Epithelial cell of esophagus (primary cell): ENCODE measurements at regions not wholly inside any gene's neighbourhood (a gene's known extent, or its start where the extent isn't known, plus 50 kb on each side); places are given as distances from the start of the nearest gene placed in this dataset.

Experiments used
- DNase-seq: peaks from one replicate; pipeline ENCODE4 v3.0.0; 2010; ENCODE audit warnings: low read depth
- H3K4me3 ChIP-seq: 2 replicates; pipeline ENCODE4 v1.5.1; 2011; ENCODE audit warnings: mild to moderate bottlenecking, low read length, control low read depth
- TF ChIP-seq, protein P1 (sequence below): IDR thresholded peaks from 2 replicates; pipeline ENCODE4 v1.5.1; 2011; ENCODE audit warnings: low read depth, mild to moderate bottlenecking, low read length, control low read depth, inconsistent platforms; ENCODE audit not compliant: insufficient read depth; ENCODE audit errors: missing control alignments

DNA sequence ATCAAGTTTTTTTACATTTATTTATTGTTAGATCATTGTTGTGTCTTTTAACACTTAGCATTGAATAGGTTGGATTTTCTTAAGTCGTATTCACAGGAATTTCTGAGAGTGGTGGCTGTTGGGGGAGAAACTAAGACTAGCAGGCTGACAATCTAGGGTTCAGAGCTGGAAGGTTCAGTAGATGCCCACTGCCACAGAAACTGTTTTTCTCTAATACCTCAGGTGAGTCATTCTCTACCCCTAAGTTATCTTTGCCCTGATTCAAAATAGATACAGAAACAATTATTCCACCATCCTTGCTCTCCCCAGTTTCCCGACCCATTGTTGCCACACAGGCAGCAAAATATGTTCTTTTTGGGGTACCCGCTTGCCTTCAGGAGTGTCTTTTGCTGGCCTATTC lies 870.8 kb upstream of the ID2 start:
- H3K4me3 ChIP-seq = no peak overlapping the region
- no peak for DNase-seq
- TF ChIP-seq, protein P1, sequence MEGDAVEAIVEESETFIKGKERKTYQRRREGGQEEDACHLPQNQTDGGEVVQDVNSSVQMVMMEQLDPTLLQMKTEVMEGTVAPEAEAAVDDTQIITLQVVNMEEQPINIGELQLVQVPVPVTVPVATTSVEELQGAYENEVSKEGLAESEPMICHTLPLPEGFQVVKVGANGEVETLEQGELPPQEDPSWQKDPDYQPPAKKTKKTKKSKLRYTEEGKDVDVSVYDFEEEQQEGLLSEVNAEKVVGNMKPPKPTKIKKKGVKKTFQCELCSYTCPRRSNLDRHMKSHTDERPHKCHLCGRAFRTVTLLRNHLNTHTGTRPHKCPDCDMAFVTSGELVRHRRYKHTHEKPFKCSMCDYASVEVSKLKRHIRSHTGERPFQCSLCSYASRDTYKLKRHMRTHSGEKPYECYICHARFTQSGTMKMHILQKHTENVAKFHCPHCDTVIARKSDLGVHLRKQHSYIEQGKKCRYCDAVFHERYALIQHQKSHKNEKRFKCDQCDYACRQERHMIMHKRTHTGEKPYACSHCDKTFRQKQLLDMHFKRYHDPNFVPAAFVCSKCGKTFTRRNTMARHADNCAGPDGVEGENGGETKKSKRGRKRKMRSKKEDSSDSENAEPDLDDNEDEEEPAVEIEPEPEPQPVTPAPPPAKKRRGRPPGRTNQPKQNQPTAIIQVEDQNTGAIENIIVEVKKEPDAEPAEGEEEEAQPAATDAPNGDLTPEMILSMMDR = no peak

DNA sequence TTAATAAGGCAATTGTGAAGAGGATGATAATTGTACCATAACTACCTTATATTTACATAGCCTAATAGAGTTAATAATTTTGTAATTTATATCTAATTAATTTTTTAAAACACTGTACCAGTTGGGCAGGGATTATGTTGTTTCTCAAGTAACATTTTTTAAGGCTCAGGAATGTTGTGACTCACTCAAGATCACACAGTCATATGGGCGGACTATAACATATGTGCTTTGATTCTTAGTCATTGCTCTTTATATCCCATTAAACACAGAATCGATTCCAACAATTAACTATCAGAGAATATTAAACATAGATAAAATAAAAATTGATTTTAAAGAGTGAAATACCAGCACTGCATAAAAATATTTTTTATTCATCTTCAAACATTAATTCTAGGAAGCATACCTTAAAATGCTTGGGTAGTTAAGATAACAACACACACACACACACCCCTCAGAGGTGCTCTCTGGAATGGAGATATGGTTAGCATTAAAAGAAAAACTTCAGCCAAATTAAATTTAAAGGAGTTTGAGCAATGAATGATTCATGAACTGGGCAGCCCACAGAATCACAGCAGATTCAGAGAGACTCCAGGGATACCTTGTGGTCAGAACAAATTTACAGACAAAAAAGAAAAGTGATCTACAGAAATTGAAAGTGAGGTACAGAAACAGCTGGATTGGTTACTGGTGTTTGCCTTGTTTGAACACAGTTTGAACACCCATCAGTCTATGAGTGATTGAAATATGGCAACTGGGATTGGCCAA lies 869.4 kb upstream of the ID2 start:
- DNase-seq = peak; percentile 82
- TF ChIP-seq, protein P1 = no peak
- H3K4me3 ChIP-seq = no peak overlapping the region

DNA sequence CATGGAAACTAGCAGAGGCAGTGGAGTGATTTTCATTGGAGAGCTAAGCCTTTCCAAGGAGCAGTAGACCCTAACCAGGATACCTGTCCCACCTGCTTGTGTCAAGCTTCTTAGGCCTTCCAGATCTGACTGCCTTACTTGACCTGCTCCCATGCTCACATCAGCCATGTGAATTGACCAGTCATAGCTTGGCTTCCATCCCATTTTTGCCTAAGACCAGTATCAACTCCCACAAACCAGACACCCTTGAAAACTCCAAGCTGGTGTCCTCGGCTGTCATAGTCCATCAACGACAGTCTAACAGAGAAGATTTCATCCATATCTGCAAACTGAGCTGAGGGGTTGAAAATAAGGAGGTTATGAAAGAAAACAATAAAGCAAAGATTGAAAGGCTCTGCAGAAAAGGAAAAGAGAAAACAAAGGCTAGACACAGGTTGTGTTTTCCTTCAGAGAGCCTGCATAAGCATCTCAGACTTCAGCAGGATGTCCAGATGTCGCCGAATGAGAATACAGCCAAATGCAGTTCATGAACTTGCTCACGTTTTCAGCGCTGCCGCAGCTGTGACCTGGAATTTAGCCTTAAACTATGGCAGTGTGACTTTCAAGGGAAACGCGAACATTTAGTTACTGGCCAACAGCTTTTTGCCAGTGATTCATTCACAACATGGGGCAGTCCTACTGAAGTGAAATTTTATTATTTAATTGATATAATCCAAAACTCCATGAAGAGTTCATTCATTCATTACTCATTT lies 868.1 kb upstream of the ID2 start:
- DNase-seq = no peak
- TF ChIP-seq, protein P1 = no peak
- H3K4me3 ChIP-seq = no peak overlapping the region

DNA sequence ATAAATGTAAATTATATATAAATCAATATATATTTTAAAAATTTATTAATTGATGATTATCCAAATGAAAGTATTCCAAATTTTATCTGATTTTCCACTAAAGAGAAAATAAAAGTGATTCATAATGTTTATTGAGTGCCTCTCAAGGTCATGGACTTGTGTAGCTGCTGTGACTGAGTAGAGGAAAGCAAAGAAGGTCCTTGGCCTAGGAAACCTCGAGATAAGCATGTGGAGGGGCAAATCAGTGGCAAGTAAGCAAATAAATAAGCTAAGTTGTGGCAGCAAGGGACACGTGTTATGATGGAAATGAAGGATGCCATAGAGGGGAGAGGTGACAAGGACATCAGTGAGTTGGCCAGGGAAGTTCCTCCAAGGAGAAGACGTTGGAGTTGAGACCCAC lies 866.1 kb upstream of the ID2 start:
- TF ChIP-seq, protein P1 = no peak
- H3K4me3 ChIP-seq = no peak overlapping the region
- no peak for DNase-seq

DNA sequence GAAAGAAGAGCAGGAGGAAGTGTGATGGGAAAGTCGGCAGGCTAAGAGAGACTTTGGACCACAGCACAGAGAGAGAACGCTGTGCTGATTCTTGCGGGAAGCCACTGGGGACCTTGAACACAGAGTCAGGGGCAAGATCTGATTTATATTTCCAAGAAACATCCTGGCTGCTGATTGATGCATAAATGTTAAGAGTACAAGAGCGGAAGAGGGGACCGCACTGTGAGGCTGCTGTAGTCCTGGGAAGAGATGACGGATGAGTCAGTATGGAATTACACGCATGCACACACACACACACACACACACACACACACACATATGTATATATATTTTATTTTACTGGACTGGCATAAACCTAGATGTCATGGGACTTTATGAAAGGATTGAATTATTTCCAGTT lies 865.6 kb upstream of the ID2 start:
- H3K4me3 ChIP-seq = no peak overlapping the region
- DNase-seq = no peak
- TF ChIP-seq, protein P1 = no peak

DNA sequence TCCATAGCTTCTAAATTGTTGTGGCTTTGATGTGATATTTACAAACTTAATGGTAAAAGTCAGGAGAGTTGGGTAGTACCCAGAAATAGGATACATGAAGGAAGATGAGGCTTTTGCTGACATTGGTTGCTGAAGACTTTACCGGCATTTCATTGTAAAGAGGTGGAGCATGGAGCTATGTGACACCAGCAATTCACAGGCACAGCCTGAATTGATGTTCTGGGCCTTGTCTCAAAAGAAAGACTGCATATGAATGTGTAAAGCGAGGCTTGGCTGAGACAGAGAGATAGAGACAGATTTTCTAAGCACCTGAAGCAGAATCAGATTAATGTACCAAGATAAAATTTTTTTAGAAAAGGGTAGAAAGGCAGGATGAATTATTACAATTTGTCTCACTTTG lies 864.9 kb upstream of the ID2 start:
- DNase-seq = no peak
- TF ChIP-seq, protein P1 = no peak
- no peak overlapping the region for H3K4me3 ChIP-seq
